NCI-H524 treated with DMSO at 0.1 percent for 48 hours (cell line): ENCODE measurements at regions not wholly inside any gene's neighbourhood (a gene's known extent, or its start where the extent isn't known, plus 50 kb on each side); places are given as distances from the start of the nearest gene placed in this dataset.
A peak's percentile ranks its signal among the peaks of the same experiment; 100 is the strongest.
"Not testable (repeated sequence)": the region's sequence is repeated elsewhere in the genome, so short reads cannot be mapped to it uniquely, and the experiment has no call there.

ENCODE experiments used
- DNase-seq: peaks from one replicate; lab custom pipeline; 2025; lab: John Stamatoyannopoulos, UW

DNA sequence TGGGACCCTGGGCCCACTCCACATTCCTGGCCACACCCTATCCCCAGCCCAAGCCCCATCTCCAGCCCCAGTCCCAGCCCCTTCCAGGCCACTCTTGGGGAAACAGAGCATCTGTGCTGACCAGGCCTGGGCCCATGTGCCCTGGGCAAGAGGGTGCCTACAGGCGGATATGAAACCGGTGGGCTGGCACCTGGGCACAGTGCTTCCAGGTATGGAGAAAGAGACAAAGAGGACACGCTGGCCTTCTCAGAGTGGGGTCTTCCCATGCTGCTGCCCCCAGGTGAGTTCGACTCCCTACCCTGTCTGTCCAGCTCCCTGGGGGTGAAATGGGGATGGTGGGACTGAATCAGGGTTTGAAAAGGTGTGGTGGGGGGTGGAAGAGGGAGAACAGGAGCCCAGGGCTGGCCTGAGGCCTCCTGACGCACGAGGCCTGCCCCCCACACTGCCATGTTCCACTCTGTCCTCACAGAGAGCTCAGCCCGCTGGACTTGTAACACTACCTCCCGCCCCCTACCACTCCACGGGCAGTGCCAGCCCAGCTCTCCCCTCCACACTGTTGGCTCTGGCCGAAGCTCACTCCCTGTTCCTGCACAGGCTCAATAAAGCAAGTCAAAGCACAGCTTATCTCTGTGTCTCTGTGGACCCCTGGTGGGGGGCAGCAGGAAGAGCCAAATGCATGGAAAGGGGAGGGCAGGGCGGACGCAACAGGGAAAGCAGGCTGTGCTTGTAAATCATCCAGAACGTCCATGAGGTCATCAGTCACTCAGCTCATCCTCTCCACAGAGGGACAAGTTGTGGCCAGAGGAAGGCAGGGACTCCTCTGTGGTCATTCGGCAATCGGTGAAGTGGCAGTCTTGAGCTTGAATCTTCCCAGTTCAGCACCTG lies 71.1 kb upstream of the TMEM97 start:
- peak; percentile 26 for DNase-seq

DNA sequence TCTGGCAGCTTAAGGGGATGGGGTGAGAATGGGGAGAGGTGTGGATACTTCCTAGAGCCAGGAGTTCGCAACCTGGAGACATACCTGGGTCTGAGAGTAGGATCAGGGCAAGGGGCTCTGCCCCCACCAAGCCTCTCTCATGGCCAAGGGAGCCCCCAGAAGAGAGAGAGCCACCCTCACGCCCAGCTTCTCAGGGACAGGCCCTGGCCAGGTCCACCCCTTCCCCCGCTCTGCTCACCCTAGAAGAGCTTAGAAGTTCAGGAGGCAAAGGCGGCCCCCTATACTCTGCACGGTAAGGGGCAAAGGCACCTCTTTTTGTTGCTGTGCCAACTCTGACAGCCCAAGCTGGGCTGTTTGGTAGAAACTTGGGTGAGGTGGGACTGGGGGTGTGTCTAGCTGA lies 69.3 kb upstream of the TMEM97 start:
- no peak for DNase-seq

DNA sequence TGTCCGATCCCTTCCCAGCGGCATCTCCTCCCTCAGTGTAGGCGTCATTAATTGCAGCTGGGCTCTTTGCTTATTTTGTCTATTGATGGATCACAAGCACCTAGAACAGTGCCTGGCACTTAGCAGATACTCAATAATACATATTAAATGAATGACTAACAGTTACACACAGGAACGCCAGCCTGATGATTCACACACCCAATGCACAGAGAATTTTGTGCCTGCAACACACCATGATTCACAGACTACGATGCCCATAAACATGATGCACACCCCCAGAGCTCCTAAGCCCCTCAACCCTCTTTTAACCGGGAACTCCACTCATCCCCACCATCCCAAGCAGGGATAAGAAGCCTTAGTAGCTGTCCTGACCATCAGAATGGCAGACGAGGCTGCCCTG lies 66.6 kb upstream of the TMEM97 start:
- DNase-seq = no peak

DNA sequence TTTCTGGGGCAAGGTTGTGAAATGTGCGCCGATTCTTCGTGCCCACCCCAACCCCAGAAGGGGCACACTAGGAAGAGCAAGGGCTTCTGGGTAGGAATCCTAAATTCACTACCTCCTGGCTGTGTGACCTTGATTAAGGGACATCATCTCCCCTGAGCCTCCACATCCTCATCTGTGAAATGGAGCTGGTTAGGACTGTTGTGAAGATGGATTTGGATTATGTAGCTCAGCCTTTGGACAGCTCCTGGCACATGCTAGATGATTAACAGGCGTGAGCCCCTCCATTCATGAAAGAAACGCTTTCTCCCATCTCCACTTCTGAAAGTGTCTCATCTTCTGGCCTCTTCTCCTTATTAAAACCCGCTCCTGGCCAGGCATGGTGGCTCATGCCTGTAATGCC lies 65.3 kb upstream of the TMEM97 start:
- DNase-seq = no peak

DNA sequence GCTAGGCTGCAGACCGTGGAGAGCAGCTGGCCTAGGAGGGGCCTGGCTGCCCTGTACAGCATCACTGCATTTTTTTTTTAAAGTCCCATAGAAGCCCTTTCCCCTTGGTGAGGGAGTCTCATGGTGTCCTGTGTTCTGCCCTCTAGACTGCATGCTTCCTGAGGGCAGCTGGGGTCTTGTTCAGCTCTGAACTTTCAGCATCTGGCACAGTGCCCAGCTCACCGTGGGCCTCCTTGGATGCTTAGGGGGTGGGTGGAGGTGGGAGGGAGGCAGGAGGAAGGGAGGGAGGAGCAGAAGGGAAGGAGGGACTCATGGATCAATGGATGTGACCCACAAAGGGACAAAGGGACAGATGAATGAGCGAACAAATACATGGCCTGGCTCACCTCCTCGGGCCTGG lies 63.4 kb upstream of the TMEM97 start:
- DNase-seq = no peak

DNA sequence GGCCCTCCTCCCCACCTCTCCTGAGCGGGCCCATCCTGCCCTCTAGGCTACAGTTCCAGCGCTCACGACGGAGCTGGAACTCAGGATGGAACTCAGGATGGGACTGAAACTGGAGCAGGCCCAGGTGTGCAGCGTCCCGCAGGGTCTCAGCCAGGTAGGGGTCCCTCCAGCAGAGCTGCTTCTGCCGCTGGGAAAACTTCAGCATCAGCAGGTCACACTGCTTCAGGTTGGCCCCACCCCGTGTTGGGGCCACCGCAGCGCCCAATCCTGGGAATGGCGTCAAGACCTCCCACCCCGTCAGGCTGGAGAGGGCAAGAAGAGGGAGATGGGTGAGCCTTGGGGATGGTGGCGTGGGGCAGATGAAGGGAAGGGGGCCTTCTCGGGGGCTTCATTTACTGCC lies 62.6 kb upstream of the TMEM97 start:
- no peak for DNase-seq

DNA sequence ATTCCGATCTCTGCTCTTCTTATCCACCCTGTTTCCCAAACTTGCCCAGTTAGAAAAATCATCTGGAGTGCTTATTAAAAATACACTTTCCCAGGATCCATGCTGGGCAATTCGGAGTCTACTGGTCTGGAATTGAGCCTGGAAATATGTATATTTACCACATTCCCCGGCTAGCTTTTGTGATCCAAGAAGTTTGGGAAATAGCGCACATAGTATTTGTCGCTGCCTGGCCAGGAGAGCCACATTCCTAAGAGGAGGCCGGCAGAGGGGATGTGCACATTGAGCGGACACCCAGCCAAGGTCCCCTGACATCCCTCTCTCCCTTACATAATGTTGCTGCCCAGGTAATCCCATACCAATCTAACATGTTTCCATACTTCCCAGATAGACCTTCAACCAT lies 62.1 kb upstream of the TMEM97 start:
- DNase-seq = no peak

DNA sequence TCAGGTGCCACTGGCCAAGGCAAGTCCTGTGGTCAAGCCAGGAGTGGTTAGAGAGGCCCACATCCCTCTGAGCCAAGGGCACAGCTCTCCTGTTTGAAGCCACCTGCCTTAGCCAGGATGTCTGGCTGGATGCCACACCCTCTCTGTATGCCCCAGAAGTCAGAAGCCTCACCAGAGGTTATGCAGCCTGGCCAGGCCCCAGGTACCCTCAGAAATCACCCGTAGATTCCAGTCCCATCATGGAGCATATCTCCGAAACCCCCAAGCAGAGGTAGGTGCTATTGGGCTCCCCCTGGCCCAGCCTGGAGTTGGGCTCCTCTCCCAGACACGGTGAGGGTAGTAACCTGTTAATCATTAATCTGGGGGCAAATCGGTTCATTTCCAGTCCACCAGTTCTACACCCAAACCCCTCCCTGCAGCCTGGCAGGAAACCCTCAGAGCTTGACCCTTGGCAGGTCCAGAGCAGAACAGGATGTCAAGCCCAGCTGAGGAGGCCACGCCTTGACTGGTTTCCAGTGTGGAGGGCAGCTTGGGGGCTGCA lies 60.6 kb upstream of the TMEM97 start:
- DNase-seq = no peak

DNA sequence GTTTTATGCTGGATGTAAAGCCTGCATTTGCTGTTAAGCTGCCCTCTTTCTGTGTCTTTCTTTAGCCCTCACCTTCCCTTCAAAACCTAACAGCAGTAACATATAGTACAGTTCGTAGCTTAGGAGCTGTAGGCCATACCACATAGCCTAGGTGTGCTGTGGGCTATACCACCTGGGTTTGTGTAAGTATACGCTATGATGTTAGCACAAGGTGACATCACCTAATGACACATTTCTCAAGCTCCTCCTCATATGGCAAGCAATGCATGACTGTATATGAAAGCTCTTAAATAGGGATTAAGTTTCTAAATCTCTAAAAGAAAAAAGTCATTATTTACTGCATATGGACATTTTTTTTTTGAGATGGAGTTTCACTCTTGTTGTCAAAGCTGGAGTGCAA lies 57.8 kb upstream of the TMEM97 start:
- no peak for DNase-seq

DNA sequence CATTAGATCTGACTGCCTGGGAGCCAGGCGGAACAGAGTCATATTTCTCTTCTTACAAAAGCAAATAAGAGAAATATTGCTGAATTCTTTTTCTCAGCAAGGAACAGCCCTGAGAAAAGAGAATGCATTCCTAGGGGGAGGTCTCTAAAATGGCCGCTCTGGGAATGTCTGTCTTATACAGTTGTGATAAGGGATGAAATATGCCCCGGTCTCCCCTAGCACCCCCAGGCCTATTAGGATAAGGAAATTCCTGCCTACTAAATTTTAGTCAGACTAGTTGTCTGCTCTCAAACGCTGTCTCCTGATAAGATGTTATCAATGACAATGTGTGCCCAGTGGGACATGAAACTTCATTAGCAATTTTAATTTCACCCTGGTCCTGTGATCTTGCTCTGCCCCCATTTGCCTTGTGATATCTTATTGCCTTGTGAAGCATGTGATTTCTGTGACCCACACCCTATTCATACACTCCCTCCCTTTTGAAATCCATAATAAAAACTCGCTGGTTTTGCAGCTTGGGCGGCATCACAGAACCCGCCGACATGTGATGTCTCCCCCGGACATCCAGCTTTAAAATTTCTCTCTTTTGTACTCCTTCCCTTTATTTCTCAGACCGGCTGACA lies 56.8 kb upstream of the TMEM97 start:
- DNase-seq = not testable (repeated sequence)

DNA sequence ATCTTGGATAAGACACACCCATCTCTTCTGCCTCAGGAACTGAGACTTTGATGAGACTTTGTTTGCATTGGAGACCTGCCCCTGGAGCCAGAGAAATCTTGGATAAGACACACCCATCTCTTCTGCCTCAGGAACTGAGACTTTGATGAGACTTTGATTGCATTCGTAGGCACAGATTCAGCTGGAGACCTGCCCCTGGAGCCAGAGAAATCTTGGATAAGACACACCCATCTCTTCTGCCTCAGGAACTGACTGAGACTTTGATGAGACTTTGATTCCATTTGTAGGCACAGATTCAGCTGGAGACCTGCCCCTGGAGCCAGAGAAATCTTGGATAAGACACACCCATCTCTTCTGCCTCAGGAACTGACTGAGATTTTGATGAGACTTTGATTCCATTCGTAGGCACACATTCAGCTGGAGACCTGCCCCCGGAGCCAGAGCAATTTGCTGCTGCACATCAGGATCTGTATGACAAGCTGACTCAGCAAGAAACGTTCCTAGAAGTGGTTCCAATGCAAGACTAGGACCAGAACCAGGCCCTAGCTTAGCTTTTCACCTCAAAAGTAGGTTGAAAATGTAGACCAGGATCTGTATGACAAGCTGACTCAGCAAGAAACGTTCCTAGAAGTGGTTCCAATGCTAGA lies 54.0 kb upstream of the TMEM97 start:
- not testable (repeated sequence) for DNase-seq

DNA sequence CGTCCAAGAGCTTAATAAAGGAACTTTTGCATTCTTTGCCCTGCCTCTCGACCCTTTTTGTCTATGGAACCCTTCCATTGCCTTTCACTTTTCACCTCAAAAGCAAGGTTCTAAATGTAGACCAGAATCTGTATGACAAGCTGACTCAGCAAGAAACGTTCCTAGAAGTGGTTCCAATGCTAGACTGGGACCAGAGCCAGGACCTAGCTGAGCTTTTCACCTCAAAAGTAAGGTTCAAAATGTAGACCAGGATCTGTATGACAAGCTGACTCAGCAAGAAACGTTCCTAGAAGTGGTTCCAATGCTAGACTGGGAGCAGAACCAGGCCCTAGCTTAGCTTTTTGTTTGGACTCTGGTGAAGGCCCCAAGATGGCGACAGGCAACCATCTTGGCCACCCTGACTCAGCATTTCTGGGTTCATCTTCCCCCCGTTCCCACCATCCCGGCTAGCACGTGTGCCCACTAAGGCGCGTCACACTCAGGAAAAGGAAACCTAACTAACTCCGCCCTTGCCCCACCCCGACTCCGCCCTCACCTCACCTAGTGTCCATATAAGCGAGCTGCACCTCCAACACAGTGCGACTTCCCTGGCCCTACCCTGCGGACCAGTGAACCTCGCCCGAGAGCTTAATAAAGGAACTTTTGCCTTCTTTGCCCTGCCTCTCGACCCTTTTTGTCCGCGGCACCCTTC lies 53.0 kb upstream of the TMEM97 start:
- DNase-seq = not testable (repeated sequence)

DNA sequence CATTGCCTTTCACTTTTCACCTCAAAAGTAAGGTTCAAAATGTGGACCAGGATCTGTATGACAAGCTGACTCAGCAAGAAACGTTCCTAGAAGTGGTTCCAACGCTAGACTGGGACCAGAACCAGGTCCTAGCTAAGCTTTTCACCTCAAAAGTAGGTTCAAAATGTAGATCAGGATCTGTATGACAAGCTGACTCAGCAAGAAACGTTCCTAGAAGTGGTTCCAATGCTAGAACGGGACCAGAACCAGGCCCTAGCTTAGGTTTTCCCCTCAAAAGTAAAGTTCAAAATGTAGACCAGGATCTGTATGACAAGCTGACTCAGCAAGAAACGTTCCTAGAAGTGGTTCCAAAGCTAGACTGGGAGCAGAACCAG lies 52.5 kb upstream of the TMEM97 start:
- not testable (repeated sequence) for DNase-seq

DNA sequence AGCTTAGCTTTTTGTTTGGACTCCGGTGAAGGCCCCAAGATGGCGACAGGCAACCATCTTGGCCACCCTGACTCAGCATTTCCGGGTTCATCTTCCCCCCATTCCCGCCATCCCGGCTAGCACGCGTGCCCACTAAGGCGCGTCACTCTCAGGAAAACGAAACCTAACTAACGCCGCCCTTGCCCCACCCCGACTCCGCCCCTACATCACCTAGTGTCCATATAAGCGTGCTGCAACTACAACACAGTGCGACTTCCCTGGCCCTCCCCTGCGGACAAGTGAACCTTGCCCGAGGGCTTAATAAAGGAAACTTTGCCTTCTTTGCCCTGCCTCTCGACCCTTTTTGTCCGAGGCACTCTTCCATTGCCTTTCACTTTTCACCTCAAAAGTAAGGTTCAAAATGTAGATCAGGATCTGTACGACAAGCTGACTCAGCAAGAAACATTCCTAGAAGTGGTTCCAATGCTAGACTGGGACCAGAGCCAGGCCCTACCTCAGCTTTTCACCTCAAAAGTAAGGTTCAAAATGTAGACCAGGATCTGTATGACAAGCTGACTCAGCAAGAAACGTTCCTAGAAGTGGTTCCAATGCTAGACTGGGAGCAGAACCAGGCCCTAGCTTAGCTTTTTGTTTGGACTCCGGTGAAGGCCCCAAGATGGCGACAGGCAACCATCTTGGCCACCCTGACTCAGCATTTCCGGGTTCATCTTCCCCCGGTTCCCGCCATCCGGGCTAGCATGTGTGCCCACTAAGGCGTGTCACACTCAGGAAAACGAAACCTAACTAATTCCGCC lies 51.9 kb upstream of the TMEM97 start:
- DNase-seq = not testable (repeated sequence)

DNA sequence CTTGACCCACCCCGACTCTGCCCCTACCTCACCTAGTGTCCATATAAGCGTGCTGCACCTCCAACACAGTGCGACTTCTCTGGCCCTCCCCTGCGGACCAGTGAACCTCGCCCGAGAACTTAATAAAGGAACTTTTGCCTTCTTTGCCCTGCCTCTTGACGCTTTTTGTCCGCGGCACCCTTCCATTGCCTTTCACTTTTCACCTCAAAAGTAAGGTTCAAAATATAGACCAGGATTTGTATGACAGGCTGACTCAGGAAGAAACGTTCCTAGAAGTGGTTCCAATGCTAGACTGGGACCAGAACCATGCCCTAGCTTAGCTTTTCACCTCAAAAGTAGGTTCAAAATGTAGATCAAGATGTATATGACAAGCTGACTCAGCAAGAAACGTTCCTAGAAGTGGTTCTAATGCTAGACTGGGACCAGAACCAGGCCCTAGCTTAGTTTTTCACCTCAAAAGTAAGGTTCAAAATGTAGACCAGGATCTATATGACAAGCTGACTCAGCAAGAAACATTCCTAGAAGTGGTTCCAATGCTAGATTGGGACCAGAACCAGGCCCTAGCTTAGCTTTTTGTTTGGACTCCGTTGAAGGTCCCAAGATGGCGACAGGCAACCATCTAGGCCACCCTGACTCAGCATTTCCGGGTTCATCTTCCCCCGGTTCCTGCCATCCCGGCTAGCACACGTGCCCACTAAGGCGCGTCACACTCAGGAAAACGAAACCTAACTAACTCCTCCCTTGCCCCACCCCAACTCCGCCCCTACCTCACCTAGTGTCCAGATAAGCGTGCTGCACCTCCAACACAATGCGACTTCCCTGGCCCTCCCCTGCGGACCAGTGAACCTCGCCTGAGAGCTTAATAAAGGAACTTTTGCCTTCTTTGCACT lies 51.0 kb upstream of the TMEM97 start:
- no peak for DNase-seq

DNA sequence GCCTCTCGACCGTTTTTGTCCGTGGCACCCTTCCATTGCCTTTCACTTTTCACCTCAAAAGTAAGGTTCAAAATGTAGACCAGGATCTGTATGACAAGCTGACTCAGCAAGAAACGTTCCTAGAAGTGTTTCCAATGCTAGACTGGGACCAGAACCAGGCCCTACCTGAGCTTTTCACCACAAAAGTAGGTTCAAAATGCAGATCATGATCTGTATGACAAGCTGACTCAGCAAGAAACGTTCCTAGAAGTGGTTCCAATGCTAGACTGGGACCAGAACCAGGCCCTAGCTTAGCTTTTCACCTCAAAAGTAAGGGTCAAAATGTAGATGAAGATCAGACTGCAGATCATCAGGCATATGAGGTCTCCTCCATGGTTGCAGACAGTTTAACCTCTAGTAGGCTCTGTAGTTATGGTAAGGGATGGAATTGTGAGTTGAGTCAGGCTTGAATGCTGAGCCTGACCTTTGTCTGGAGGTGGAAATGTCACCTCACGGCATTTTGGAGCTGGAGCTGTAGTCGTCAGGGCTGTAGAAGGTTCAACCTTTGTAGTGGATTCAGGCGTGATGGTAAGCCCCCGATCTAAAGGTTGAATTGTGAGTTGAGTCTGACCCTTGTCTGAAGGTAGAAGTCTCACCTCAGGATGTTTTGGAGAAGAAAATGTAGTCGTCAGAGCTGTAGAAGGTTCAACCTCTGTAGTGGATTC lies 50.2 kb upstream of the TMEM97 start:
- no peak for DNase-seq
